SH-SY5Y (cell line): ENCODE measurements at regions not wholly inside any gene's neighbourhood (a gene's known extent, or its start where the extent isn't known, plus 50 kb on each side); places are given as distances from the start of the nearest gene placed in this dataset.

Source experiments
- GATA2 ChIP-seq: IDR thresholded peaks from 2 replicates; pipeline ENCODE4 v1.6.1; 2011; ENCODE audit warnings: mild to moderate bottlenecking, low read depth, low read length
- GATA3 ChIP-seq: IDR thresholded peaks from 2 replicates; pipeline ENCODE4 v1.6.1; 2011; ENCODE audit warnings: low read depth, mild to moderate bottlenecking, low read length, moderate library complexity

DNA sequence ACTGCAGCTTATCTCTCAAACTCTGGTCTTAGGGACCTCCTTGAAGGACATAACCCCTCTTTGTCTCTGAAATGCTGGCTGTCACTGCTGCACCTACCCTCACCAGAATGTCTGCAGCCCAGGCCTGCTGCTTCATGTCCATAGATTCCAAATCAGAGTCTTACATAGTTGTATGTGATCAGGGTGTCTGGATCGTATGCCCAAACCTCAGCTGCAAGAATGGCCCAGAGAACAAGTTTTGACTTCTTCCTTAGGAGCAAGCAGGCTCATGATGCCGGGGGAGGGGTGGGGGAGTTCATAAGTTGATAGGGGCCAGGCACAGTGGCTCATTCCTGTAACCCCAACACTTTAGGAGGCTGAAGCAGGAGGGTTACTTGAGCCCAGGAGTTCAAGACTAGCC lies 55.8 kb upstream of the RMDN2 start:
- TF ChIP-seq GATA2 (no peak), GATA3 (no peak)
